DOHH2 (cell line): ENCODE measurements at regions not wholly inside any gene's neighbourhood (a gene's known extent, or its start where the extent isn't known, plus 50 kb on each side); places are given as distances from the start of the nearest gene placed in this dataset.
"Not testable (repeated sequence)": the region's sequence is repeated elsewhere in the genome, so short reads cannot be mapped to it uniquely, and the experiment has no call there.

Experiments
- H3F3A ChIP-seq: fragments of 200-600 bp; sonication (generic), shearing (Covaris generic); 2 replicates; pipeline ENCODE4 v1.6.0; 2016; ENCODE audit warnings: antibody characterized with exemption, mild to moderate bottlenecking; ENCODE audit not compliant: control insufficient read depth, insufficient read depth
- H3K27ac ChIP-seq: fragments of 200-600 bp; sonication (generic); 2 replicates; pipeline ENCODE4 v1.5.1; 2014; ENCODE audit warnings: low read depth, mild to moderate bottlenecking, low read length, moderate library complexity
- H3K27me3 ChIP-seq: fragments of 200-600 bp; sonication (generic); 2 replicates; pipeline ENCODE4 v1.6.1; 2014; ENCODE audit warnings: mild to moderate bottlenecking, low read length, mixed read lengths; ENCODE audit not compliant: control insufficient read depth
- H3K36me3 ChIP-seq: fragments of 200-600 bp; sonication (generic); 2 replicates; pipeline ENCODE4 v1.6.1; 2014; ENCODE audit warnings: mild to moderate bottlenecking, low read length, moderate library complexity, mixed read lengths; ENCODE audit not compliant: control insufficient read depth
- H3K4me1 ChIP-seq: fragments of 200-600 bp; sonication (generic); 2 replicates; pipeline ENCODE4 v1.6.1; 2014; ENCODE audit warnings: mild to moderate bottlenecking, low read length, mixed read lengths; ENCODE audit not compliant: control insufficient read depth
- H3K4me2 ChIP-seq: fragments of 200-600 bp; sonication (generic); 2 replicates; pipeline ENCODE4 v1.6.0; 2014; ENCODE audit warnings: mild to moderate bottlenecking, low read length, moderate library complexity
- H3K4me3 ChIP-seq: fragments of 200-600 bp; sonication (generic); 2 replicates; pipeline ENCODE4 v1.5.1; 2014; ENCODE audit warnings: mild to moderate bottlenecking, low read length, mixed read lengths
- H3K79me2 ChIP-seq: fragments of 200-600 bp; sonication (generic); 2 replicates; pipeline ENCODE4 v1.6.1; 2014; ENCODE audit warnings: mild to moderate bottlenecking, low read length, mixed read lengths; ENCODE audit not compliant: control insufficient read depth
- H3K9me2 ChIP-seq: fragments of 200-600 bp; sonication (generic); replicated peaks from 2 replicates; pipeline ENCODE4 v1.6.1; 2014; ENCODE audit warnings: mild to moderate bottlenecking, low read length, mixed read lengths; ENCODE audit not compliant: control insufficient read depth
- H3K9me3 ChIP-seq: fragments of 200-600 bp; sonication (generic); 2 replicates; pipeline ENCODE4 v1.6.1; 2014; ENCODE audit warnings: antibody characterized with exemption, low read length, mixed read lengths; ENCODE audit not compliant: control insufficient read depth, insufficient read depth
- H4K20me1 ChIP-seq: fragments of 200-600 bp; sonication (generic); 2 replicates; pipeline ENCODE4 v1.6.0; 2014; ENCODE audit warnings: low read depth, mild to moderate bottlenecking, antibody characterized with exemption, low read length, moderate library complexity; ENCODE audit not compliant: control insufficient read depth, insufficient read depth
- CTCF ChIP-seq: fragments of 200-600 bp; sonication (generic); IDR thresholded peaks from one replicate; pipeline ENCODE4 v1.5.1; 2014; ENCODE audit warnings: antibody characterized with exemption, mild to moderate bottlenecking, low read depth, low read length; ENCODE audit not compliant: poor library complexity, severe bottlenecking
- EZH2phosphoT487 ChIP-seq: fragments of 200-600 bp; sonication (generic); IDR thresholded peaks from 2 replicates; pipeline ENCODE4 v1.6.1; 2017; ENCODE audit warnings: borderline replicate concordance, mild to moderate bottlenecking, antibody characterized with exemption, low read length, moderate library complexity, mixed read lengths

- no peak overlapping the region for H3K4me2 ChIP-seq
These were observed 464.4 kb upstream of the IZUMO3 start for GRCh38 chr9:25010027-25010662.

DNA sequence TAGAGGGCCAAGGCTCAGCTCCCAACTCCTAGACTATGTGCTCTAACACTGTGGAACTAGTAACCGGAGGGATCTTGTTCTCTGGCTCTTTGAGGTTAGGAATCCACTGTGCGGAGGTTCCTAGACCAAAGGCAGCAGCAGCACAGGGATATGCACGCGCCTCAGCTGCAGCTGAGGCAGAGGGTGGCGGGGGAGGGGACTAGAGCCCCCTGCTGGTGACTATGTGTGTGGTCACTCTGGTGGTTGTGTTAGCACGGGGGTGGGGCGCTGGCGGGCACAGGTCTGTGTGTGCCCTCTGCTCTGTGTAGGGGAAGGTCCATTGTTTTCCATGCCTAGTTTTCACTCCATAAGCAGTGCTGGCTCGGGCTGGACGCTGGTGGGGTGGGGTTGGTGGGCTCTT lies 458.0 kb upstream of the IZUMO3 start:
- TF ChIP-seq CTCF, result peak; percentile 33
- TF ChIP-seq EZH2phosphoT487, result no peak
- Histone ChIP-seq H3K4me2 (no peak overlapping the region), H3K79me2 (no peaks in the 10 kb centered on the region)

More at GRCh38 chr9:25010027-25010662, 464.4 kb upstream of the IZUMO3 start:
- TF ChIP-seq EZH2phosphoT487 (no peak), CTCF (no peak)
- no peak overlapping the region for H3K27ac ChIP-seq
- H3F3A ChIP-seq, result no peaks in the 10 kb centered on the region
- no peaks in the 10 kb centered on the region for H3K9me3 ChIP-seq
- H3K27me3 ChIP-seq, result no peaks in the 10 kb centered on the region
- no peaks in the 10 kb centered on the region for H3K4me1 ChIP-seq
- H3K9me2 ChIP-seq, result no peaks in the 10 kb centered on the region; the same call in 1 of the 2 replicates
- H3K36me3 ChIP-seq, result no peaks in the 10 kb centered on the region
- H3K79me2 ChIP-seq, result no peaks in the 10 kb centered on the region
- H4K20me1 ChIP-seq, result no peaks in the 10 kb centered on the region
- H3K4me3 ChIP-seq, result no peak overlapping the region

GRCh38 chr9:24986331-24986730 lies 440.6 kb upstream of the IZUMO3 start:
- no peaks in the 10 kb centered on the region for H3K36me3 ChIP-seq
- H3K27ac ChIP-seq, result no peak overlapping the region
- no peaks in the 10 kb centered on the region for H3K9me3 ChIP-seq
- H3K27me3 ChIP-seq, result no peaks in the 10 kb centered on the region
- no peak overlapping the region for H3K4me2 ChIP-seq
- no peaks in the 10 kb centered on the region for H3K79me2 ChIP-seq
- no peaks in the 10 kb centered on the region for H4K20me1 ChIP-seq
- no peaks in the 10 kb centered on the region for H3K4me1 ChIP-seq
- H3K9me2 ChIP-seq, result no peaks in the 10 kb centered on the region
- no peak overlapping the region for H3K4me3 ChIP-seq
- no peaks in the 10 kb centered on the region for H3F3A ChIP-seq
- TF ChIP-seq EZH2phosphoT487 (no peak), CTCF (no peak)

More for the DNA sequence above, 458.0 kb upstream of the IZUMO3 start:
- H3K27me3 ChIP-seq, result no peaks in the 10 kb centered on the region
- H3K27ac ChIP-seq, result no peak overlapping the region
- H3K36me3 ChIP-seq, result no peaks in the 10 kb centered on the region
- H3K4me1 ChIP-seq, result no peaks in the 10 kb centered on the region
- no peaks in the 10 kb centered on the region for H4K20me1 ChIP-seq
- no peaks in the 10 kb centered on the region for H3F3A ChIP-seq
- H3K9me2 ChIP-seq, result no peaks in the 10 kb centered on the region
- H3K9me3 ChIP-seq, result no peaks in the 10 kb centered on the region; the same call in 1 of the 2 replicates
- no peak overlapping the region for H3K4me3 ChIP-seq

GRCh38 chr9:24970780-24971179 lies 425.1 kb upstream of the IZUMO3 start:
- not testable (repeated sequence) for H3K9me2 ChIP-seq, H3K27ac ChIP-seq, H3K27me3 ChIP-seq, H3K79me2 ChIP-seq, H3F3A ChIP-seq, H4K20me1 ChIP-seq, H3K4me2 ChIP-seq, H3K4me3 ChIP-seq, H3K36me3 ChIP-seq, H3K4me1 ChIP-seq, H3K9me3 ChIP-seq
